CD4-positive, alpha-beta T cell treated with Interleukin-2 at 100 ng/mL for 4 hours (primary cell): ENCODE measurements at regions not wholly inside any gene's neighbourhood (a gene's known extent, or its start where the extent isn't known, plus 50 kb on each side); places are given as distances from the start of the nearest gene placed in this dataset.

Source experiments
- DNase-seq: peaks from one replicate; pipeline ENCODE4 v3.0.0-alpha.2; 2020; ENCODE audit warnings: low spot score

GRCh38 chr12:124443931-124444712 is 123.3 kb downstream of the NCOR2 start:
- no peak for DNase-seq

GRCh38 chr12:124442772-124443445 is 124.5 kb downstream of the NCOR2 start:
- no peak for DNase-seq

- DNase-seq: no peak
Measured at GRCh38 chr12:124442281-124442680, 125.1 kb downstream of the NCOR2 start.

GRCh38 chr12:124441443-124442194 is 125.8 kb downstream of the NCOR2 start:
- DNase-seq: no peak

GRCh38 chr12:124440841-124441381 is 126.5 kb downstream of the NCOR2 start:
- DNase-seq: no peak

GRCh38 chr12:124440031-124440626 is 127.3 kb downstream of the NCOR2 start:
- DNase-seq: no peak

DNA sequence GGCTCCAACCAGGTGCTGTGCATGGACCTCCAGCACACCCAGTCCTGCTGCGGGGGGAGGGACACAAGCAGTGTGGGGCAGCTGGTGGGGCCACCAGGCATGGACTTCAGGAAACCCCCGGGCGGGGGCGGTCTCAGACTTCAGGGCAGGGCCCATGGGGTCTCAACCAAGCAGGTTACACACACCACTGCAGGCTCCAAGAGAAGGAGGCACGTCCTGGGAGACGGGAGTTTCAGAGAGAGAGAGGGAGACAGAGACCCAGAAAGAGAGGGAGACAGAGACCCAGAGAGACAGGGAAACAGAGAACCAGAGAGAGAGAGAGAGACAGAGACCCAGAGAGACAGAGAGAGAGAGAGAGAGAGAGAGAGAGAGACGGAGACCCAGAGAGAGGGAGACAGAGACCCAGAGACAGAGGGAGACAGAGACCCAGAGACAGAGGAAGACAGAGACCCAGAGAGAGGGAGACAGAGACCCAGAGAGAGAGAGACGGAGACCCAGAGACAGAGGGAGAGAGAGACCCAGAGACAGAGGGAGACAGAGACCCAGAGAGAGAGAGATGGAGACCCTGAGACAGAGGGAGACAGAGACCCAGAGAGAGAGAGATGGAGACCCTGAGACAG is 128.9 kb downstream of the NCOR2 start:
- no peak for DNase-seq

- DNase-seq: no peak
Measured at GRCh38 chr12:124437617-124438436, 129.6 kb downstream of the NCOR2 start.

DNA sequence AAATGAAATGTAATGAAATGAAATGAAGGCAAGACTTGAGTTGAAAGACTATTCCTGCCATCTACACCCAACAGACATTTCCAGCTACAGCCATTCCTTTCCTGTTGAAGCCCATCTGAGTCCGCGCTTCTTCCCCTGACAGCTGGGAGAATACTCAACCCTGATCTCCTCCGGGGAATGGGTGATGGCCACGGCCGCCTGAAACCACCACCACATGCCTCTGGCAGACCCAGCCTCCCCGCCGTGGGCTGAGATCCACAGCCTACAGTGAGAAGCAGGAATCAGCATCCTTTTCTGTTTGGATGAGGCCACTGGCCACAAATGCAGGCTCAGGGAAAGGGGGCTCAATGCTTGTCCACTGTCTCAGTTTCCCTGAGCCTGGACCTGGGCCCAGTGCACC is 130.3 kb downstream of the NCOR2 start:
- no peak for DNase-seq

- no peak for DNase-seq
Measured at GRCh38 chr12:124436366-124436765, 131.0 kb downstream of the NCOR2 start.

- DNase-seq: no peak
Measured at GRCh38 chr12:124435806-124436345, 131.5 kb downstream of the NCOR2 start.

GRCh38 chr12:124434951-124435805 is 132.2 kb downstream of the NCOR2 start:
- DNase-seq: no peak

- DNase-seq: no peak
Measured at GRCh38 chr12:124434354-124434753, 133.1 kb downstream of the NCOR2 start.

DNA sequence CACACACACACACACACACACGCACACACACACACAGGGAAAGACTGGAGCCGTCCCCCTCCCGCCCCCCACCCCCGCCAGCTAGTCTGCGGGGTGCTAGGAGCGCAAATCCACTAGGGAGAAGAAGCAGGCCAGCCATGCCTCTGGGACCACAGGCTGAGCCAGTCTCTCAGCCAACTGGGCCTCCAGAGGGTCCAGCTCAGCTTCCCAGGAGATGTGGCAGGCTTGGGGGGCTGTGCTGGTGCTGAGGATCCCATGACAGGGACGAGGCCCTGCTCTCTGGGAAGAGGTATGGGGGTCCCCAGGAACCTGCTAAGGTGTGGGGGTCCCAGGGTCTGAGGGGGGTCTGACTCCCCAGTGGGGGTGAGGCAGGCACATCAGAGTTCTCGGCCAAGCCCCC is 133.5 kb downstream of the NCOR2 start:
- DNase-seq: no peak

- DNase-seq: no peak
Measured at GRCh38 chr12:124433147-124433874, 134.1 kb downstream of the NCOR2 start.

DNA sequence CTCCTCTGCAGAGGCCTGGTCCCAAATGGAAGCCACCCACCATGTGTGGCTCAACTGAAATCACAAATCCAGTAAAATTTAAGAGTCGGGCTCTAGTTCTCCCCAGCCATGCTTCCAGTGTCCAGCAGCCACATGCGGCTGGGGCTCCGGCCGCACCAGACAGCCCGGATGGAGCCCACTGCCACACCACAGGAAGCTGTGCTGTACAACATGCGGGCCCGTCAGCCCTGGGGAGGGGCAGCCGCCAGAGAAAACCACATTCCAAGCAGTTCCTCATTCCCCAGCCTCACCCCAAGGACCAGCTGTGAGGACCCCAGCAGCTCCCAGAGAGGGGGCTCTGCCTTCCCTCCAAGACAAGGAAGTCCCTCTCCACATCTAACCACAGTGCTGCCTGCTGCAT is 135.0 kb downstream of the NCOR2 start:
- no peak for DNase-seq

DNA sequence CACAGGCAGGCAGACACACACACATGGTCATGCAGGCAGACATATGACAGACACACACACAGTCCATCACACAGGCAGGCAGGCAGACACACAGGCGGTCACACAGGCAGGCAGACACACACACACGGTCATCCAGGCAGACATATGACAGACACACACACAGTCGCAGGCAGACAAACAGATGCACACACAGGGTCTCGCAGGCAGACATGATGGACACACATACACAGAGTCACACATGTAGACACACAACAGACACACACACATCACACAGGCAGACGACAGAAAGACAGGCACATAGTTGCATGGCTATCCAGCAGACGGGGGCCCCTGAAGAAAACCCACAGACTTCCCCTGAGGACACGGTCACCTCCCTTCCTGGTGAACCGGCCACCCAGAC is 135.4 kb downstream of the NCOR2 start:
- no peak for DNase-seq

GRCh38 chr12:124430491-124430890 is 135.6 kb downstream of the RFLNA start:
- DNase-seq: no peak

DNA sequence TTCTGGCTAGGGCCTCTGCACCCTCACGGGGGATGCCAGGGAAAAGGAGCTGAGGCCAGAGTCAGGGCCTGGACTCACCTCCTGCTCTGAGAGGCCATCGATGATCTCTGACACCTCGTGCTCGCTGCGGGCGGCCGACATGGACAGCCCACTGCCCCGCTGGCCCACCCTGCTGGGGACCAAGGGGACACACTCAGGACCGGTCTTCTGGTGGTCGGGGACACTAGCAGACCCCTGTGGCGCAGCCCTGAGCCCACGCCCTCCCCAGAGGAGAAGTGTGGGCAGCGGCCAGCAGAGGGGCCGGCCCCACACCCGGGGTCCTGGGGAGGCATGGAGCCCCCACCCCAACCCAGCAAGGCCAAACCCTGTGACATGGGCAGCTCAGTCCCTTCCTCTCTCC is 134.6 kb downstream of the RFLNA start:
- DNase-seq: no peak
